Ramos (cell line): ENCODE measurements at regions not wholly inside any gene's neighbourhood (a gene's known extent, or its start where the extent isn't known, plus 50 kb on each side); places are given as distances from the start of the nearest gene placed in this dataset.

Experiments used
- in situ Hi-C: fragments of 300-500 bp; cut with MboI; formaldehyde crosslinking; loops from one replicate; pipeline ENCODE4 v1.14.3; 2022; ENCODE audit warnings: low sequenced_read_pairs; ENCODE audit not compliant: unreplicated experiment

GRCh38 chr13:87868731-87869130 is 197.6 kb downstream of the SLITRK5 start:
- in situ Hi-C loops = no loop called here

- in situ Hi-C loops = no loop called here
Observed at GRCh38 chr13:87872813-87873212, 201.6 kb downstream of the SLITRK5 start.

GRCh38 chr13:87877477-87877876 is 206.3 kb downstream of the SLITRK5 start:
- in situ Hi-C loops = no loop called here

DNA sequence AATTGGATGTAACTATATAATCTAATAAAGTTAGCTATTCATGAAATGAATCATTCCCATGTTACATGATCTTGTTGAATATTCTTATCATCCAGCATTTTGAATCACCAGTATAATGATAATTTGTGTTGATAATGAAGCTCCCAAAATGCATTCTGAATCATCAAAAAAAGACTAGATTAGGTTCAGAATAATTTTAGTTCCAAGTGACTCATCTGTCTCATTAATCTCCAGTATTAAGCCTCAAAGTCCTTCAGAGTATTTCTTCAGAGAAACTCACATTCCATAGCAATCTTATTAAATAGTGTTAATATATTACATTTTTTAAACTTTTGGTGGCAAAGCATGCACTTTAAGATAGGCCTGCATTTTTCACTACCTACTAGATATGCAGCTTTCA is 207.5 kb downstream of the SLITRK5 start:
- in situ Hi-C loops = no loop called here

DNA sequence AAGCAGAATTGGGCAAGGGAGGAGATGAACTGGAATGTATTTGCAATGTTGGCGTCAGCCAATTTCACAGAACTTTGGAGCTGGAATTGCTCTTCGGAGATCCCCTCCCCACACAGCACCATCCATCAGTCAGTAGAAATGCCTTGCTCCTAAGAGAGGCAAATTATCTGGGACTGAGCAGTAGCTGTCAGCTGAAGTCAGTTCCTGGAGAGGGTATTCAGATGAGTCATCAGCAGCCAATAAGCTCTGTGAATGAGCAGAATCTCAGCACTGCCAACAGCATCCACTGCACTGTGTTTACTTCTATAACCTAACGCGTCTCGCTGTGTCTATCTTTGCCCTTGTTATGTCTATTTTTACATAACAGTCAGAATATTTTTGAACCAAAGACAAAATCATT is 213.7 kb downstream of the SLITRK5 start:
- in situ Hi-C loops = no loop called here

DNA sequence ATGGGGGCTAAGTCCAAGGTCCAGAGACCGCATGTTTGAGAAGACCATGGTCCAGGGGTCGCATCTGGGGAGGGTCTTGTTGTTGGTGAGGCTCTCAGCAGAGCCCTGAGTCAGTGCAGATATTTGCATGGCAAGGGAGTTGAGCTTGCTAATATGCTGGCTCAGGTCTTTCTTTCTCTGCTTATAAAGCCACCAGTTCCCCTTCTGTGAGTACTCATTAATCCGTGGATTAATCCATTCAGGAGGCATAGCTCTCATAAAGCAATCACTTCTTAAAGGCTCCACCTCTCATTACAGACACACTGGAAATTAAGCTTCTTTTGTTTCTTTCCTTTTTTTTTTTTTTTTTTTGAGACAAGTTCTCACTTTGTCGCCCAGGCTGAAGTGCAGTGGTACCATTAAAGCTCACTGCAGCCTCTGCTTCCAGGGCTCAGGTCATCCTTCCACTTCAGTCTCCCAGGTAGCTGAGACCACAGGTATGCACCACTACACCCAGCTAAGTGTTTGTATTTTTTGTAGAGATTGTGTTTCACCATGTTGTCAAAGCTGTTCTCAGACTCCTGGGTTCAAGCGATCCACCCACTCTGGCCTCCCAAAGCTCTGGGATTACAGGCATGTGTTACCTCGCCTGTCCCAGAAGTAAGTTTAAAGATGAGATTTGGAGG is 216.4 kb downstream of the SLITRK5 start:
- in situ Hi-C loops = no loop called here

DNA sequence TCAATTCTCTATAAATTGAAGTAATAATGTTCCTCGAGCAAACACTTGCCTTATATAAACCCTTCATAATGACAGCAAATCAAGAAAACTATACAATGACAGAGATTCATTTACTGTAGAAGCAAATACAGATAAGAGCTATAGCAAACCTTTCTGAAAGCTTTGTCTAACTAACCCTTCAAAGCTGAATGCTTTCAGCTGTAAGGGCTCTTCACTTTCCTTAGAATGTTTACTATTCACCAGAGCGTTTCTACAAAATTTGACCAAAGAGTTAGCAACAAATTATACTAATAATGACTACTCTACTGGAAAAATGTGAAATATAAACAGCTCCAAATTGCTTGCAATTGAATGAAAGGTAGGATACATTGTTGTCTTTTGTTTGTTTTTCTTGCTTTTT is 218.1 kb downstream of the SLITRK5 start:
- in situ Hi-C loops = no loop called here

- in situ Hi-C loops = no loop called here
Observed at GRCh38 chr13:87893186-87893585, 222.0 kb downstream of the SLITRK5 start.

GRCh38 chr13:87894059-87894458 is 222.9 kb downstream of the SLITRK5 start:
- in situ Hi-C loops = no loop called here

- in situ Hi-C loops = no loop called here
Observed at GRCh38 chr13:87903553-87903952, 232.4 kb downstream of the SLITRK5 start.

- in situ Hi-C loops = no loop called here
Observed at GRCh38 chr13:87906411-87906810, 235.2 kb downstream of the SLITRK5 start.

GRCh38 chr13:87907202-87907601 is 236.0 kb downstream of the SLITRK5 start:
- in situ Hi-C loops = no loop called here

DNA sequence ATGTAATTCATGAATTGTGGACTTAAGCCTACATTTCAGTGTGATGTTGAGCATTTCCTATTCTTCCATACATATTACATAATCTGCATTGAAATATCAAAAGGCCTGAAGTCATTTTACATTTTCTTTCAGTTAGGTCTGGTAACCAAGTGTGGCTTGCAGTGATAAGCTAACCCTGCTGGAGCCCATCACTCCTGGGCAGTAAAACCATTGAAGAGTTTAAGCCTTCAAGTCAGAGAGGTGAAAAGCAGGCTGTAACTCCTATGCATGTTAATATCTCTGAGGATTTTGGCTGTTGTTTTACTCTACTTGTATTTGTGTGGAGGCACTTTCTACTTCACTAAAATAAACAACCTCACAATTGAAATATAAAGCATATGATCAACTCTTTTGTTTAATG is 248.8 kb downstream of the SLITRK5 start:
- in situ Hi-C loops = no loop called here

DNA sequence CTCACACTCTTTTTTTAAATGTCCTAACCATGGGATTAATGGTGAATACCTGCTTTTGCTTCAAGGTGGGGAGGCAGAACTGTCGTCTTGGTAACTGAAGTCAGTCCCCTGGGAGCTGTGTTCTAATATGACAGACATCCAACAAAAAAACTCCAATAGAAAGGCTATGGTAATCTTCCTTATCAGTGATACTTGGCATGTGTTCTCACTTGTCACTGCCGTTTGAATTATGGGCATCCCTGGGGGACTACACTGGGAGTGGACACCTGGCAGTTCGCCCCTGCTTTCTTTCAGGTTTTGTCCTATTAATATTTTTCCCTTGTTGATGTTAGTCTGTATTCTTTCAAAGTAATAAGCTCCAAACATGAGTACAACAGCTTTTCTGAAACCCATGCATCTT is 252.6 kb downstream of the SLITRK5 start:
- in situ Hi-C loops = no loop called here

GRCh38 chr13:87925006-87925405 is 253.8 kb downstream of the SLITRK5 start:
- in situ Hi-C loops = no loop called here

DNA sequence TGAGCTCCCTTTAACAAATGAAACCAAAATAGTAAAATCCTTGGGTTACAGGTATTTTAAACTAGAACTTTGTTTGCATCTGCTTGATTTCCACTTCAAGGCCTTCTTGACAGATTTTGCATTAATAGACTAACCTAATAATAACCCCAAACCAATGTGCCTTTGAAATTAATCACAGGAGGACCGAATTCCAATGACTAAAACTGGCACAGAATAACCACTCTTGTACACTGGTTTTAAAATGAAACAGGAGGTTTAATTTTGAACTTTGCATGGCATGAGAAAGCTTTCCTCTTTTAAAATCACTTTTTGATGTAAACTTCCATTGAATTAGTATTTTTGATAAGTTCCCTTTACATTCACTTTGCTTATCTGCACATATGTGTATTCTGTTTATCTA is 269.6 kb downstream of the SLITRK5 start:
- in situ Hi-C loops = no loop called here

DNA sequence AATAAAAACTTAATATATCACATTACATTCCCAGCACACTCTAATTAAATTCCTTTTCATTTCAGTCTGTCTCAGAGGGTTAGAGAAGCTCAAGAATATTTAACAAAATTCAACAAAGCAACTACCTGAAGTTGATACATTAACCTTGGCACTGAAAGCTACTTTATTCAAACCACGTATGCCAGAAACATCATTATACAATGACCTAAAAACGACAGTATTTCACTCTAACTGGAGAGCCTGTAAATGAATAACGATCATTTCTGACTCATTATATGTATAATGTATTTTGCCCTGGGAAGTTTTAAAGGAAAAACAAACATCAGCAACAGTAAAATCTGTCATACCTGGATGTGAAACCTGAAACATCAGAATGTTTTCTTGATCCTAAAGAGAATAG is 270.1 kb downstream of the SLITRK5 start:
- in situ Hi-C loops = no loop called here

DNA sequence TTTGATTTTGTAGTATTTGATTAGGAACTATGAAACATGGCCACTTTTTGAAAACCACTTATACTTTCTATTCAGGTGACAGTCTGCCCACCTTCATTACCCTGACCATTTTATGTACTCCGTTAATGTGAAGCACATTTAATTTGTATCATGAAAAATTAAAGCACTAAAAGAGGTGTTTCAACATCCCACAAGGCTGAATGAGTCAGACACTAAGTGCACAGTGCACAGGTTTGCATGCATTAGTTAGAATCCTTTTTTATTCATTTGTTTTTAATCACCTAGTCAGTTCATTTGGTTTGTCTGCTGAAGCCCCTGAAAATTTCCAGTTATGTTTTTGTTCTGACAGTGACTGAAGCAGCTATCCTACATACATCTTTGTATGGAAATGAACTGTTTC is 271.0 kb downstream of the SLITRK5 start:
- in situ Hi-C loops = no loop called here

DNA sequence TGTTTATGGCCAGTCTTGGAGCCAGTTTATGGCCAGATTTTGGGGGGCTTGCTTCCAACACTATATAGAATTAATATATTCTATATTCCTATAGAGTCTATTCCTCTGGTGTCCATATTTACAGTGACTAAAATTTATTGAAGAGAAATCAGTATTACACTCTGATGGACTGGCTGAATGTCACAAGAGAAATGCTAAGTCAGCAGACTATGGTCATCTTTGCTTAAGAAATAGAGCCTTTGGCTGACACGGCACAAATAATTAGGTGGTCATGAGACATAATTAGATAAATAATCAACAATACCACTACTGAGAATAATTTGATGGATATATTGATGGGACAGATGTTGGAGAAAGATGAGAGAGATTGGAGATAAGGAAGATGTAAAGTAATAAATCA is 272.9 kb downstream of the SLITRK5 start:
- in situ Hi-C loops = no loop called here

GRCh38 chr13:87952377-87952776 is 281.2 kb downstream of the SLITRK5 start:
- in situ Hi-C loops = no loop called here

DNA sequence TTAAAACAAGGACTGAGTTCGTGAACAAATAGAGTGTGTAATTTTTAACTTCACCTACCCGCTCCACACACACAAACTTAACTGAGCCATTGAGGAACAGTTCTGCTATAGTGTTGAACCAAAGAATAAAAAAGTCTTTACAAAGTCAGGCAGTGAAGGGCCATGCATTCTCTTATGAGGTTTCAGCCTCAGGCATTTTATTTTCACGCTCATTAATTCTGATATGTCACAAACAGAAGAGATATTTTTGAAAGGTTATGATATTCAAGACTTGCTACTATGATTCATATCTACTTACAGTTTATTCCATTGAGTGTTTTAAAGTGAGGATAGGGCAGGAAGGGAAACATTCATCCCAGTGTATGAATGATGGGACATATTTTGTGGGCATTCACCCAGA is 282.2 kb downstream of the SLITRK5 start:
- in situ Hi-C loops = no loop called here

DNA sequence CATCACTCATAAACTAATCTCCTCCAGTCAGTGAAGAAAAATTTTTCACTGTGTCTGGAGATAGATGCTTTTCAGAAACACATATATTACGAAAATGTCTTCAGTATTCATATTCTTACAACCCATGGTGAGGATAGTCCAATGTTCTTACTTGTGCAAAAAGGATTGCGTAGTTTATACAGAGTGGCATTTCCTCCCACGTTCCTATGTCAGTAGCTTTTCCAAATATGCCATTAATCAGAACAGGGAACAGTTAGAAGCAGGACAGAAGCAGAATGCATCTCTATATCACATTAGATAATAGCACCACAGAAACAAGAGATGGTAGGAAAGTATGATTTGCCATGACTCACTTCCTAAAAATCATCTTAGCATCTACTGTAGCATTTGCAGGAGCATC is 282.9 kb downstream of the SLITRK5 start:
- in situ Hi-C loops = no loop called here

DNA sequence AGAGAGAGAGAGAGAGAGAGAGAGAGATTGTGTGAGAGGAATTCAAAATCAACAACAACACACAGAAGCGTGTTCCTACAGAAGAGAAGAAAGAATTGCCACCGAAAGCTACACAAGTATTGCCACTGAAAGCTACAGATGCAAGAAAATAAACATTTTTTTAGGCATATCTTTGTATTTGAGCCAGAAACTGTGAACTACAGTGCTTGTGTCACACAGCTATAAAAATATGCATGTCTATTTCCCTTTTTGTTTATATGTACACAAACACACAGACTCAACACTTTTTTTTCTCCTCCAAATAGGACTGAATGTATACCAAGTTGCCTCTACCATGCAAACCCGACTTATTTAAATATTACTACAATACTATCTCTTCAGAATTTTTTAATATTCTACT is 290.4 kb downstream of the SLITRK5 start:
- in situ Hi-C loops = no loop called here
